COLO829 (cell line): ENCODE measurements at regions not wholly inside any gene's neighbourhood (a gene's known extent, or its start where the extent isn't known, plus 50 kb on each side); places are given as distances from the start of the nearest gene placed in this dataset.

Source experiments
- DNase-seq: peaks from one replicate; pipeline ENCODE4 v3.0.0; 2012; ENCODE audit warnings: low spot score

DNA sequence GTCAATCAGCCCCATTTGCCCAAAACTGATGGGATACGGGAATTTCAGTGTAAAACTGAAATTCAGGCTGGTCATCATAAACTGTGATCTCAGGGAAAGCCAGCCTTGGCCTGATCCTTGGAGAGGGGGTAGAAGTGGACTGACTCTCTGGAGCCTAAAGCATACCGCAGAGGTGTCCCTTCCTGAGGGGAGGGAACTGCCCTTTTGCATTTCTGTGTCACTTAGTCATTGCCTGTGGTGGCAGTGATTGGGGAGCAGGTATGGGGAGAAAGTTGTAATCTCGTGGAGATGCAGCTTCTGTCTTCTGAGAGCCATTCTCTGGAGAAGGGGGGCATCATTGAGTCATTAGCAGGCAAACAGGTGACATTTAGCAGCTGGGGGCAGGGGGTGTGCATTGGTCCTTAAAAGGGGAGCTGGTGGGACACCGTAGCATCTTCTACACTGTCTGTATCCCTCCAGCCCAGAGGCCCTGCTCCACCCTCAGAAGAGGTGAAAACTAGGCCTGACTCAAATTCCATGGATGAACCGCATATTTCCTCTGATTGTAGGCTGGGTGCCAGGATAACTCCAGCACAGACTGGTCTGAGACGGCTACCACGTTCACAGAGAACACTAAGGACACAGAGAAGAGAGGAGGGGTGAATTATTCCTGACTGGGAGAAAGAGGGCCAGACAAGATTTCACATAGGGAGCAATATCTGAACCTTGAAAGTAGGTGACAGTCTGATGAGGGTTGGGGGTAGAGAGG lies 143.3 kb downstream of the SEC61B start:
- no peak for DNase-seq

DNA sequence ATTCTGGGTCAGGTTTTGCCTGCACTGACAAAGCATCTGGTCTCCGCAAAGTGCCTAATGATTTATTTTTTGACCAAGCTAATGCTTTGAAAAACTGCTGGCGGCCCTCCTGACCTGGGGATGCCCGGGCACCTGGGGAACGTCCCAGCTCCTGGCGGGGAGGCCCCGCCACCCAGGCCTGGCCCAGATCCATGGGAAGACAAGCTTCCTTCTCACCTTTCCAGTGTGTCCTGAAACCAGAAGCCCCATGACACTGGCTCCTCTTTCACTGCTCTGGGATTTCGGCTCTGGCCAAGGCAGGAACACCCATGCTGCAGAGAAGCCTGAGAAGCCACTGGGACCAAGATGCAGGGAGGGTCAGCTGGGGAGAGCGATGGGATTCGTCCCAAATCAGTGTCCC lies 144.1 kb downstream of the SEC61B start:
- no peak for DNase-seq

DNA sequence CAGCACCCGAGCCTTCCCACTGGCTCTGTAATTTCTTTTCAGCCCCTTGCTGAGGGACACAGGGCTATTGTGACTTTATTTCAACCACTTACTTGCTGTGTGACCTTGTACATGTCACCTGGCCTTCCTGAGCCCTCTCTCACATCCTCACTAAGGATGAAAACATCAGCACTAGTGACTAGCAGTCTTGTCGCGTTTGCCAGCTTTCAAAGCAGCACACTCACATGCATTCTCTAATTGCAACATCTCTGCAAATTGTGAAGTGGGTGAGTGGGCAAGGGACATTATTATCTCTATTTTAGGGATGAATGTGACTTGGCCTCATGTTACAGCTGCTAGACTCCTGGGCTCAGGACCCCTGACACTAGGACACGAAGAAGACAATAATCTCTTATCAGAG lies 144.5 kb downstream of the SEC61B start:
- DNase-seq, result no peak

DNA sequence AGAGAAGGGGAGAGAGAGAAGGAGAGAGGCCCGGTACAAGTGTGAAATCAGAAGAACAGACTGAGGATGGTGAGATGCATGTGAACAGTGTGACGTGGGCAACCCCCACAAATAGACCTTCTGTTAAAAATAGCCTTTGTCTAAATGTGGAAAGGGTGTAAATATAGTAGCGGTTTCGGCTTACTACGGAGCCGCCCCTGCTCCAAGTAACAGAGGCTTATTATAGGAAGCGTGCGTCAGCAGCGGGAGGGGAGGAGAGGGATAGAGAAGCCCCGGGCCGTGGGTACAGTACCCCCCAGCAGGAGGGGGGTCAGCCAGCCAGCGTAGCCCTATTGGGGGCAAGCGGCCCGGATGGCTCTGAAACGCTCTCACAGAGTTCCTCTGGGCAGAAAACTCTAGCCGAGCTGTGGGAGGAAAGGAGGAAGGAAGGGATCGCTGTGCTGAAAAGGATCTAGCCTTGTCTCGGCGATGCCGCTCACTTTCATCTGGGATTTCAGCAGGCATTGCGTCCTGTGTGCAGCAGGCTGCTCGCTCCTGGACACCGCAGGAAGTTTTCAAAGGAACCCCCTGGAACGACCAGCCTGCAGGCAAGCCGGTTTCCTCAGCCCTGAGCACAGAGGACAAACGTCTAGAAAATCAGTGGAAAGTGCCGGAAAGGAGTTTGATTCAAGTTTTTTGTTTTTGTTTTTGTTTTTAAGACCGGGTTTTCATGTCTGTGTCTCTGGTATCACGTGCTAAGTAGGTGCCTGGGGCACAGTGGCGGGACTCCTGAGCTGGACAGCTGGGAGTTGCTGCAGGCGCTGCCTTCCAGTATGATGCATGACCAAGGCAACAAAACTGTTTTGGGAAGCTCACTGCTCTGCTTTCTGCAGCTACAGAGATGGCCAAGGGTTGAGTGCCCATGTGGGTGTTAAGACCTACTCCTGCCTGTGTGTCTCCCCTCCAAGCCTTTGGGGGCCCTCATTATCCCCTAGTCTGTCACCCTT lies 146.6 kb downstream of the SEC61B start:
- peak; percentile 82 for DNase-seq

DNA sequence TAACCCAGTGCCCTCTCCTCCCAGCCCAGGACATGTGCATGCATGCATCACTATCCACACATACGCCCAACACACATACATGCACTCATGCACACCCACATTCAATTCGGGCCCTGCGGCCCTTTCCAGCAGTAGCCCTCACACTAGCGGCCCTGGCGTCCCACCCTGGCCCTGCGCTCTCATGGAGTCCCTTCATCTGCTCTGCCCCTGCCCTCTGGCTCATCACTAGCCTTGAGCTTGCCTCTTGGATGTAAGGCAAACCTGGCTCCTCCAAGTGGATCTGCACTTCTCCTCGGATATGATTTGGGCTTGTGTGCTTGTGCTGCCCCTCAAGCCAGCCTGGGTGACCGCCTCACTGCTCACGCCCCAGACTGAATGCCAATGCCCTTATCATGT lies 147.2 kb downstream of the SEC61B start:
- no peak for DNase-seq

DNA sequence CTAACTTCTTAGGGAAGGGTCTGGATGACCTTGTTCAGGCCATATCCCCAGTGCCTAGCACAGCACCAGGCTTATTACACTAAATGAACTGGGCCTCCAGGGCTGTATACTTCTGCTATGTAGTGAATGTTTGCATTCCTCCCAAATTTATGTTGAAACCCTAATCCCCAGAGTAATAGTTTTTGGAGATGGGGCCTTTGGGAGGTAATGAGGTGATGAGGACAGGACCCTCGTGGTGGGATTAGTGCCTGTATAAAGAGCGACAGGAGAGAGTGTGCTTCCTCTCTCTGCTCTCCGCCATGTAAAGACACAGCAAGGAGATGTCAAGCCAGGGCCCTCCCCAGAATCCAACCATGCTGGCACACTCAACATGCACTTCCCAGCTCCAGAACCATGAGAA lies 148.3 kb downstream of the SEC61B start:
- DNase-seq, result no peak

DNA sequence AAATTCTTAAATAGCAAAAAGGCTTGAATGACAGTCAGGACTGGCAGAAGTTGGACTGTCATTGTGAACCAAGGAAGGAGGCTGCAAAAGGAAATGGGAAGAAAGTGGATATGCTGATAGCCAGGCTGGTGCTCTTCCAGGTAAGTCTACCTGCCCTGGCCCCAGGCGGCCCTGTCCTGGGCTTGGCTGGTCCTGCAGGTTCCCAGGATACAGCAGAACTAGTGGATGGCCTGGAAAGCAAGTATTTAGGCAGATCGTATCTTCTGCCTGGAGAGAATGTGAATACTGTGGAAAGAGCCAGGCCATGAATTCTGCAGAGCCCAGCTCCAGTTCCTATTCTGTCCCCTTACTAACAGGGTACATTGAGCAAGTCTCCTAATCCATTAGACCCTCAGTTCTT lies 149.3 kb downstream of the SEC61B start:
- no peak for DNase-seq

DNA sequence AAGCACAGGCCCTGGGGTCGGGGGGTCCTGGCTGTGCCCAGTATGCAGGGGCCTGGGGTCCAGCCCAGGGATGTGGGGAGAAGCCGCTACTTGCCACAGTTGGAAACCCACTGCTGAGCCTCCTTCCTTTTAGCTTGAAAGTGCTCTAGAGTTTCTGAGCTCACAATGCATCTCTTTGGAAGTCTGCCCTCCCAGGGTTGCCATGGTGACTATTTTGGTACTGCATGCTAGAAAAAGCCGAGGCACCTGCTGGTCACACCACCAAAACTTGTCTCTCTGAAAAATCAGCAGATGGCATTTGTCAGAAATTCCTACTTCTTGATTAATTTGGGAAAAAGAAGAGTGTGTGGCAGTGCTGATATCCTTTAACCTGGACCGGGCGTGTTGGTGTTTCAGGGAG lies 151.8 kb downstream of the SEC61B start:
- DNase-seq, result no peak

DNA sequence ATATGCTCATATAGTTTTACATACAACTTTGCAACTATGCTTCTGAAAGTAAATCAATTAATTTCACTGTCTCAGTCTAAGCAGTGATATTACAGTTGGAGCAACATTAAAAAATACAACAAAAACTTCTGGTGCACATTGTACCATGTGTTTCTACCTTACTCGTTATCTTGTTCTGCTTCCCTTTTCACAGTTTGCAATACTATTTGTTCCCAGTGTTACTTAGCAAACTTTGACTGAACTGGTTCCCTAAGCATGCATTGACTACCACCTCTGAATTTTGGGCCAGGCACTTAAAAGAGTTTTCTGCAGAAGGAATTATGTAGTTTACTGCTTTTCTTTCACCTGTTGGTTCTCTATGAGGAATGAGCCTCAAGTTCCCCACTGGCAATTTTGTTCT lies 152.7 kb downstream of the SEC61B start:
- DNase-seq, result no peak

DNA sequence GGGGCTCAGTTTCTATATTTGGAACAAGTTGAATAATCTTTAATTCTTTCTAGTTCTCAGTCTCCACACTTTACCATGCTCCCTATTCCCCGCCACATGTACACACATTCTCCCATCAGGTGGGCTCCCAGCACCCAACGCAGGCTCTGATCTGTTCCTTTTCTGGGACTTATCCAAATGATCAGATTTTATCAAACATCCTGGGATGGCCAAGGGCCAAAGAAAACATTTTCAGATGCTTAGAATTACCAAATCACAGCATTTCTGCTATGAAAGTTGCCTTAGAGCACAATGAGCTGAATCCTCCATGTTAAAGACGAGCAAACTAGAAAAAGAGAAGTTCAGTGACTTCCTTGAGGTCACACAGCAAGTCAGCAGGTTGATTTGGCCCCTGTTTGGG lies 153.4 kb downstream of the SEC61B start:
- DNase-seq, result no peak

DNA sequence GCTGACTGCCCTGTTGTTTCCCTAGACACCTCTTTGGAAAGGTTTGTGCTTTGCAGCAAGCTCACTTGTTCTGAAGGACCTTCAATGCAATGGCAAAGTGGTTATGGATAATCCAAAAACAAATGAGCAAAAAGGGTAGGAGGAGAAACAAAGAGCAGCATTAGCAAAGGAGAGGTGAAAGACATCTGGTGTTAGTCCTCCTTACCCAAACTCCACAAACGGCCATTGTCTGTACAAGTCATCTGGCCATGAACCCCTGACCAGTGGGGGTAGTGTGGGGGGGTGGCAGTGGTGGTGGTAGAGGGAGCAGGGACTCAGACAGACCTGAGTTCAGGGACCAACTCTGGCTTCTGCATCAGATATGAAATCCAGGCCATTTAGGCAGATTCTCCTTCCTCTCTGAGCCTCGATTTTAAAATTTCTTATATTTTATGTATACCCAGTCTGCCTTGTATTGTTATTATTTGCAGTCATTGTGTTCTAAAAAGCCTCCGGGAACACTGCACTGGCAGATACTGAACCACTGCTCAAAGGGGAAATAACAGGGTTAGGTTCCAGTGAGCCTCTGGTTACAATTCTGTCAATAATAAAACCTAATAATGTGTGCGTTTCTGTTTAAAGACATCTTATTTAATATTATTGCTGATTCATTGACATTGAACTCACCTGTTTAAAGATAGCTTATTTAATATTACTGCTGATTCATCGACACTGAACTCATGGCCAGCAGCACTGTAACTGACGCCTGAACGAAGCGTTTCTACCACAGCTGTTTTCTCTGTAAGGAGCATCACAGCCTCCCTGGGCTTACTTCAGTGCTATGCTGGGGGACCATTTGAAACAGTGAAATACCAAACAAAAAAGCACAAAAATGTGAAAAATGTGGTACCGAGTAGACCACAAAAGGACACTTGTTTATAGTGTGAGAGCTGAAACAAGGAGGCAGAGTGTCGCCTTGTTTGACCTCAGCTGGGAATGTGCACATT lies 156.0 kb downstream of the SEC61B start:
- DNase-seq, result no peak

DNA sequence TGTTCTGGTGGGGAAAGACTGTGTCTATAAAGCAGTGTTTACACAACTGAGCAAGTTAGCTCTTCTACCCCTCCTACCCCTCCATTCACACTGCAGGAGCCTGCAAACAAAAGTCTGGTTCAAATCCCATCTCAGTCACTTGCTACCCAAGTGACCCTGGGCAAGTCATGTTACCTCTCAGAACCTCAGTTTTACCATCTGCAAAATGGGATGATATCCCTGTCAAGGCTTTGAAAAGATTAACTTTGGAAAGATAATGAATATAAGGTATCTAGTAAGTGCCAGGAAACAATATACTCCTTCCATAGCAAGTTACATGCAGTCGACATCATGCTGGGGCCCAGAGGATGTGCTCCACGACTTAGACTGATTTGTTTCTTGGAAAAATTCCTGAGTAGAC lies 161.5 kb downstream of the SEC61B start:
- no peak for DNase-seq

DNA sequence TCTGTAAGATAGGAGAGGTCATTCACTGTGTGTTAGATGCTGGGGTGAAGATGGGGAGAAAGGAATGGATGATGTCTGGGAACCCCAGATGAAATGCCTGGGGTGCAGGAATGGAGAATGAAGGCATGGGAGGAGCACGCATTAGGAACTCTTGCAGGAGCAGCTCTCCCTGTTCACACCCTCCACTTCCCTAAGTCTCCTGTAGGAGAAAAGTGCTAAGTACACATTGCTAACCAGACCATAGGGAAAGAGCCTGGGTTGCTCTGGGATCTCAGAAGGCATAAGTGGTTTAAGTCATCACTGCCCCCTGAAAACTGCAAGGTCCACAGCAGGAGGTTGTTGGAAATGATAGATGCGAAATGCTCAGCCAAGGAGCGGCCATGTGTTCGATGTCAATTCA lies 163.1 kb downstream of the SEC61B start:
- no peak for DNase-seq

DNA sequence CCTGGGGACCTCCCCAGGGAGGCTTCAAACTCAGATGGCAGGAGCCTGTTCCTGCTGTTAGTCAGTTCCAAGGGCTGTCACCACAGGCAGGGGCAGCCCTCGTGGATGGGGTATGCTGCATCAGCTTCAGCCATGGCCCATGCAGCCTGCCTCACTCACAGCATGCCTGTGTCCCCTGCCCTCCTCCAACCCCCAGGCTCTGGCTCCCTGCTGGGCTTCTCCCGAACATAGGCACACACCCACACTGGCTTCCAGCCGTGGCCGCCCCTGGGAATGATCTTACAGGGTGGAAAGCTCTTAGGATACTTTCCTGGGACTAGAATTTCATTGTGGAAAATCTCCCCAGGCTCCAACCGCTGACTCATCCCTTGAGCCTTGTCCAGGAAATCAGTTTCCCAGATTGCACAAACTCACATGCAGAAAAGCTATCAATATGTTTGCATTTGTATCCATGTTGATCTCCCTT lies 163.8 kb downstream of the SEC61B start:
- DNase-seq, result peak; percentile 72

DNA sequence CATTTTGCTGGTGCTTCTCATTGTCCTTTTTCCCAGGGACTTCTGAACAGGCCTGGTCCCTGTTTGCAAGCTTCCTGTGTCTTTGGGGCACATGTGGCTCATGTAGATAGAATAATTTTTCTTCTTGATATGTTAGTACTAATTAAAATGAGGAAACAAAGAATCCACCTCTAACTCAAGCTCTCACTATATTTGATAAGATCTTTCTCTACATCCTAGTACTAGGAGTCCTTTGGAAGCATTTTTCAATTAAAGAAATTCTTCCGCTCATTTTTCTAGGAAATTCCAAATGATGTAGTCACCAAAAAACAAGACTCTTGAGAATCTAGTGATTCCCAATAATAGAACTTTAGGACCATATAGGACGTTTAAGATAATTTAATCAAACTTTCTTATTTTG lies 165.3 kb downstream of the SEC61B start:
- no peak for DNase-seq

DNA sequence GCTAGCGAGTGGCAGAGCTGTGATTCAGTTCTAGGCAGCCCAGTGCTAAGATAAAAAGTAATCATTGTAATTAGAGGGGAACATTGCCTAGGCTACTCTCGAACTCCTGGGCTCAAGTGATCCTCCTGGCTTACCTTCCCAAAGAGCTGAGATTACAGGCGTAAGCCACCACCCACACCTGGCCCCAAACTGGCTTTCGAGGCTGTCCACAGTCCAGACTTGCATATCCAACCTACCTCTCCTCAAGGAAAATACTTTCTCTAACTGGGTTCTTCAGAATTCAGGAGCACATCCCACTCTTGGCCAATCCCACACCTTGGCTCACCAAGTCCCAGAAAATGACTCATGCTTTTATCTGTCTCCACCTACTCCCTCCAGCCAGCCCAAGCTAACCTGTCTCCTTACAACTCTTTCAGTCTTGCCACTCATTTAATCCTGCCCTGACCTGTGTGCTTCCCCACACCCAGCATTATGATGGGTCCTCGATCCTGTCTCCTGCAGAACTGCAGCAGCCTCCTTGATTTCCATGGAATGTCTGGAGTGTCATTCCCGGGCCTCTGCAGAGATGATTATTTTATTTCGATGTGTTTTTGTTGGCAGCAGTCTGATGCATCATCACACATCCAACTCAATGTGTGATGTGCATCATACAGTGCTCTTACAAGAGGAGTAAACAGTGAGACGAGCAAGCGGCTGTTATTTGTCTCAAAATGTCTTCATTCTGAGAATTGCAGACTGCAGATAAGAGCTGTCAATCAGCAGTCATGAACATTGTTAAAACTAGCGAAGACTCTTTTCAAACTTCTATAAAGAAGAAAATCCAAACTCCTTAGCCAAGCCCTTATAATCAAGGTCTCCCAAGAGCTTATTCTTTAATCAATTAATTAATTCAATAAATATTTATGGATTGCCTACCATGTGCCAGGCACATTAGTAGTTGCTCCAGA lies 167.3 kb downstream of the SEC61B start:
- no peak for DNase-seq

DNA sequence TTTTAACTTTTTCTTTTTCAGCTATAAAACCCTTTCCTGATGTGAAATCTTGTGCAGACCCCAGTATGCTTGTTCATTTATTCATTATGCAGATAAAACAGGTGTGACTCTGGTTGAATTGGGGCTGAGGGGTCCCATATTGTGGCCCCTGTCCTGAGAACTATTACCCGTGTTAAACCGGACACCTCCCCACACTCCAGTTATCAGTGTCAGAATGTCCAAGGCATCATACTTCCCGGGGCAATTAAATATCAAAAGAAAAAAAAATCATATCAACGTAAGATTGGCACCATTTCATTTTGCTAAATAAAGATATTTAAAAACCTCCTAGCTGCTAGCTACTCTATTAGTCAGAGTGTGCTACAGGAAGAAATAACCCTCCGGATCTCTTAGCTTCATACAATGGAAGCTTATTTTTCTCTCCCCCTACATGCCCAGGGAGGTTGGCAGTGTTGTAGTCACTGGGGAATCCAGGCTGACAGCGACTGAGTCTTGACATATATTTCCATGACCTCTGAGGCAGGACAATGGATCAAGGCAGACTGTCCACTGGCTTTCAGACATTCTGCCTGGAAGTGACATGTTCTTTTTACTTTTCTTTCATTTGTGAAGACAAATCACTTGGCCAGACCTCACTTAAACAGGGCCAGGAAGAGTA lies 170.0 kb downstream of the SEC61B start:
- DNase-seq, result peak; percentile 62

DNA sequence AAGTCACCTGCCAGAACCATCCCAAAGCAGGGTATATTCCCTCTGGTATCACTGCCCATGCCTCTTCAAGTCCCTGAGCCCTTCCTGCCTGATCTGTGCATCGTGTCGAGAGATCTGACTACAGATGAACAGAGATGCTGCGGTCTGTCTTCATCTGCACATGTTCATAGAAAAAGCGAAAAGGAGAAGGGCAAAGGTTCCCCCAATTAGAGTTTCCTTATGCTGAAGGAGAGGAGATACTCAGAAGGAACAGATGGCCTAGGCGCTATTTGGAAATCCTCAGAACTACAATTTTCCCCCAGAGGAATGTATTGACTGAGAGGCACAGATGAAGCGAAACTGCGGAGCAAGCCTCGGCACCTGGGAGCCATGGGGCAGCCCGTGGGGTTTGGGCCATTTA lies 170.9 kb downstream of the SEC61B start:
- DNase-seq, result no peak

DNA sequence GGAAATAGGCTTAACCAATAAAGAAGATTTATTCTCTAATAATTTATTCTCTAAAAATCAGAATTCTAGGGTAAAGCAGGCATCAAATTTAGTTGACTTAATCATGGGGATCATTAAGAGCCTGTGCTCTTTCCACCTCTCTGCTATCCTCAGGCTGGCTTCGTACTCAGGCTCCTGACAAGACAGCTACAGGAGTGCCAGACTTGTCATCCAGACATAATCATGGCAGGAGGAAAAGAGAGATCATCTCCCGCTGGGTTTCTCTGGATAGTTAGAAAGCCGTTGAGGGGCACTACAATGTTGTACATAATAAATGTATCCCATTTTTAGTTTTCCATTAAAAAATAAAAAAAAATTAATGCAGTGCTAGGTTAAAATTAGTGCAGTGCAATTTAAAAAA lies 171.9 kb downstream of the SEC61B start:
- no peak for DNase-seq

DNA sequence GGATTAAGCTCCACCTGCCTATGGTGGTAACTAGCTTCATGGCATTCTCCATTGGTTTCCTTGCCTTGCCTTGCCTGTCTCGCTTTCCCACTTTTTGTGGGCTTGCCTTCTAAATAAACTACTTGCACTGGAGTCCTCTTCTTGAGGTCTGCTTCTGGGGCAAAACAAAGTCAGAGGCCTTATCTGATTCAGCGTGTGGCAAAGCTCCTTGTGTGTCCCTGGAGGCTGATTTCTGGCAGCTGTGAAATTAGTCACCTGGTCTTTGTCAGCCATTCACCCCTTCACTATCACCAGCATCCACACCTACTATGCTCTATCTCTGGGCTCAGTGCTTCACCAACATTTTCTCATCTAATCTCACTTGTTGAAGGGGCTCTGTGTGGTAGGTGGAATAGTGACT lies 176.2 kb downstream of the SEC61B start:
- no peak for DNase-seq
